Hepatic stellate cell (primary cell): ENCODE measurements at regions not wholly inside any gene's neighbourhood (a gene's known extent, or its start where the extent isn't known, plus 50 kb on each side); places are given as distances from the start of the nearest gene placed in this dataset.

ENCODE experiments used
- DNase-seq: peaks from one replicate; pipeline ENCODE4 v3.0.0; 2011; ENCODE audit warnings: low spot score

DNA sequence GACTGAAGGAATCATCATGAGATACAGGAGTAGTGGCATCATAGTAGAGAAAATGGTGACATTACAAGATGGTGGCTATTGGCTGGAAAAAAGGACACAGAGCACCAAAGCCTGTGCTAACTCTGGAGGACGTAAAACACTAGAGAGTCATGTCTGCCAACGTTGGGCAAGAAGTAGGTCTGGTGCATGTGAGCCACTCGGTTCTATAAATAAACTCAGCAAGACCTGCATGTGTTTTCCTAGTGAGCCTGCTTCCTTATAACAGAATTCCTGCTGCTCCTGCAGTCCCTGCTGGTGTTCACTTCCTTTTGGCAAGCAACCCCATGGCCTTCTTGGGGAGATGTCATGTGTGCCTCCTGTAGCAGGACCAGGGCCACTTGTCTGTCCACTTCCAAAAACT lies 325.2 kb downstream of the OSR1 start:
- peak; percentile 9 for DNase-seq

DNA sequence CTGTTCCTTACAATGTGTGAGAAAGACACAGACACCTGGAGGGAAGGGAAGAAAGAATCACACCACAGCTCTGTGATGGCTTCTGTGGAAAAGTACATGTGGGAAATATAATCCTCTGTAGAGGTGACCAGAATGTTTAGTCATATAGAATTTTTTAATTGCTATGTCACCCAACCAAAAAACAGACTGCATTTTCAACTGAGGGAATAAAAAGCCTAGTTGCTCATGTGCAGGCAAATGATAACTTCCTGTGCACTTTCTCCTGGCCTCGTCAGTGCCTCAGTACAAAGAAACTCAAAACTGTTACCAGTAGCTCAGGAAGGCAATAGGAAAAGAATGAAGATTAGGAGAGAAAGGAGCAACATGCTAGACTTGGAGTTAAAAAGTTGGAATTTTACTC lies 326.8 kb downstream of the OSR1 start:
- no peak for DNase-seq

GRCh38 chr2:19029655-19030054 lies 328.8 kb downstream of the OSR1 start:
- no peak for DNase-seq

GRCh38 chr2:19028587-19029375 lies 329.6 kb downstream of the OSR1 start:
- DNase-seq: no peak

DNA sequence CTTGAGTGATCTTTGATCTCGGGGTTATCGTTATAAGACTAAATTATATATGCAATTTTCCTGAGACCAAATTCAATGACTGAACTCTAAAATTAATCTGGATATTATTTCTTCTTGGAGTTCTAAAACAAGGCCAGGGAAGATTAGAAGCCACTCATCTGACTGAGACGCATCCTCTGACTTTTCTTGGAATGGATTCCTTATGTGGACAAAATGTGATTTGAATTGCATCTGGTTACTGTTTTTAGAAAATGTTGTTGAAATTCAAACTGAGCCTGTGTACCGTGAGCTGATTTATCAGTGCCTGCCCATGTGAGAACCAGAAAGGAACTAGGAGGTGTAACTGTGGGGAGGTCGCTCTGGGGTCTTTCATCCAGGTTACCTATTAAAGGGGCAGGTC lies 330.8 kb downstream of the OSR1 start:
- DNase-seq: no peak

DNA sequence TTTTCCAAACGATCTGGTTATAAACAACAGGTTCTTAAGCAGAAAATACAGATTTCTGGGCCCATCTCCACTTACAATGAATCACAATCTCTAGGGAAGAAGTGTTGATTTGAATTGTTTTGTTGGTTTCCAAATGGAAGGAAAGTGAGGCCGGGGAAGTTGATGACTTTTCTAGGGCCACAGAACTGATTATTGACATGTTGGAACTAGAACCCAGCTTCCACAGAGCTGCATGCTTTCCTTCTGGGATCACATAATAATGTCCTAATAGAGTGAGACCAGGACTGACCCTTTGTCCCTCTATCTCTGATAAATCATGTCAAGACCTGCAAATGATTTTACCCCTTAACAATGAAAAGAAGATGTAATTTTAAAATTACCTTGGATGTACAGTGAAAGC lies 332.2 kb downstream of the OSR1 start:
- DNase-seq: no peak

GRCh38 chr2:19022334-19022733 lies 336.1 kb downstream of the OSR1 start:
- no peak for DNase-seq

DNA sequence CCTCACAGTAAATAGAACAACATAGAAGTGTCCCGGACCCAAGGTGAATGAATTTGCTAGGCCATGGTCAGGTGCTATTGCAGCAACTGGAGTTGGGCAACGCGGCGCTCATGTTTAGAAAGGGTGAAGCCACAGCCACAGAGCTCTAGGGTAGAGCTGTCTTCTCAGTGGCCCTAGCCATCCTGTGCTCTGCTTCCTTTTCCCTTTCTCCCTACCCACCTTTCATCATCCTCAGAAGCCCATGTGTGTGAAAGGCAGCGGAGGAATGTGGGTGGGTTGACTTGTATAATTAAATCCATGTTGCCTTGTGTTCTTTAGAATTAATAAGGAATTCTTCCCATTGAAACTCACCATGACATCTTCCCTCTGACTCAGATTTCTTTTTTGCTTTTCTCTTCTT lies 336.7 kb downstream of the OSR1 start:
- peak; percentile 7 for DNase-seq

GRCh38 chr2:19021100-19021476 lies 337.3 kb downstream of the OSR1 start:
- peak; percentile 73 for DNase-seq

DNA sequence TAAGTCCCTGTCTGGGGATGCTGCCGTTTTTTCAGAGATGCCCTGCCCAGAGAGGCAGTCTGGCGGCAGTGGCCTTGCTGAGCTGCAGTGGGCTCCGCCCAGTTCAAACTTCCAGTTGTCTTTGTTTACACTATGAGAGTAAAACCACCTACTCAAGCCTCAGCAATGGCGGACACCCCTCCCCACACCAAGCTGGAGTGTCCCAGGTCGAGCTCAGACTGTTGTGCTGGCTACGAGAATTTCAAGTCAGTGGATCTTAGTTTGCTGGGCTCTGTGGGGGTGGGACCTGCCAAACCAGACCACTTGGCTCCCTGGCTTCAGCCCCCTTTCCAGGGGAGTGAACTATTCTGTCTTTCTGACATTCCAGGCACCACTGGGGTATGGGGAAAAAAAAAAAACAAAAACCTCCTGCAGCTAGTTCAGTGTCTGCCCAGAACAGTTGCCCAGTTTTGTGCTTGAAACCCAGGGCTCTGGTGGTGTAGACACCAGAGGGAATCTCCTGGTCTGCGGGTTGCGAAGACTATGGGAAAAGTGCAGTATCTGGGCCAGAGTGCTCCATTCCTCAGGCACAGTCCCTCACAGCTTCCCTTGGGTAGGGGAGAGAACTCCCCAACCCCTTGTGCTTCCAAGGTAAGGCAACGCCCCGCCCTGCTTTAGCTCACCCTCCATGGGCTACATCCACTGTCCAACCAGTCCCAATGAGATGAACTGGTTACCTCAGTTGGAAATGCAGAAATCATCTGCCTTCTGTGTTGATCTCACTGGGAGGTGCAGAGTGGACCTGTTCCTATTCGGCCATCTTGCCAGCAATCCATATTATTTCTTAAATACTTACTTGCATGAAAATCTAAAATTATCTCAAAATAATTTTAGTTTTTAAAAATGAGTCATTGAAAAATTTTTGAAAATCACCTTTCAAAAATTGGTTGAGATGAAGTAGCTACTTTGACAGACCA lies 338.0 kb downstream of the OSR1 start:
- DNase-seq: no peak

DNA sequence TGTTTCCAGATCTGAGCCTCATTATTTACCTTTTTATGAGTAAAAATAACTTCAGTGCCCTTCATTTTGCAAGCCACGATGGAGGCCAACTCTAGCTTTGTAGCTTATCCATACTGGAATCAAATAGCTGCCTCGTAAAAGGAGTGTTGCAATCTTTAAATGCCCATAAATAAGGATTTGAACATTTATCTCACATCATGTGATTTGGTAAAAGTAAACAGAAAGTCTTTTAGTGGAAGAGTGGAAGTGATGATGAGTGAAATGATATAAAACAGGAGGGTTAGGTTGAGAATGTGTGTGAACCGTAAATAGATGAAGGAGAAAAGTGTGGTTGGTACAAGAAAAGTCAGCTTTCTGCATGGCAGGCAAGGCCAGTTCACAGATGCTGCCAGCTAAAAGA lies 348.9 kb downstream of the OSR1 start:
- DNase-seq: no peak

GRCh38 chr2:19003554-19003953 lies 354.9 kb downstream of the OSR1 start:
- no peak for DNase-seq

- DNase-seq: no peak
Measured at GRCh38 chr2:19000776-19001175, 357.6 kb downstream of the OSR1 start.

DNA sequence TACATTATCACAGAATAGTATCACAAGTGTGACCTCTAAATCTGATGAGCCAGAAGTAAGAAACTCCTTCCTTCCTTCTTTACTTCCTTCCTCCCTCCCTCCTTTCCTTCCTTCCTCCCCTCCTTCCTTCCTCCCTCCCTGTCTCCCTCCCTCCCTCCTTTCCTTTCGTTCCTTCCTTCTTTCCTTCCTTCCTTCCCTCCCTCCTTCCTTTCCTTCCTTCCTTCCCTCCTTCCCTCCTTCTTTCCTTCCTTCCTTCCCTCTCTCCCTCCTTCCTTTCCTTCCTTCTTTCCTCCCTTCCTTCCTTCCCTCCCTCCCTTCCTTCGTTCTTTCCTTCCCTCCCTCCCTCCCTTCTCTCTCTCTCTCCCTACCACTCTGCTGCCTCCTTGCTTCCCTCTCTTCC lies 359.2 kb downstream of the OSR1 start:
- DNase-seq: no peak

DNA sequence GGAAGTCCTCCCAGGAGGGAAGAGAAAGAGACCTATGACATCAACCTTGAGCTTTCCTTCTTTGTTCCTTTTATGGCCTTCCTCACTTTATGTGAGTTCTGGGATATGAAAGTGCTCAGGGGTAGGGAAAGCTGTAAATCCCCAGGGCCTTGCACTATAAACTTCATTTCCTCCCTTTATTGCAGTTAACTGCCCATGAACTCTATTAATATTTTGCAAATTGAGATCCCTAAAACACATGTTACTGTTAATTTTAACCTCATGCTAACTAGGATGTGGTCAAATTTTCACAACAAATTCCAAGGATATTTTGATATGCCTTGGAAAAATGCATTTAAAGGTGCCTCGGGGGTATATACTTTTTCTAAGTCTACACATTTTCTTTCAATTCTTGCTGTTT lies 359.9 kb downstream of the OSR1 start:
- no peak for DNase-seq

GRCh38 chr2:18993756-18994338 lies 364.6 kb downstream of the OSR1 start:
- DNase-seq: no peak

DNA sequence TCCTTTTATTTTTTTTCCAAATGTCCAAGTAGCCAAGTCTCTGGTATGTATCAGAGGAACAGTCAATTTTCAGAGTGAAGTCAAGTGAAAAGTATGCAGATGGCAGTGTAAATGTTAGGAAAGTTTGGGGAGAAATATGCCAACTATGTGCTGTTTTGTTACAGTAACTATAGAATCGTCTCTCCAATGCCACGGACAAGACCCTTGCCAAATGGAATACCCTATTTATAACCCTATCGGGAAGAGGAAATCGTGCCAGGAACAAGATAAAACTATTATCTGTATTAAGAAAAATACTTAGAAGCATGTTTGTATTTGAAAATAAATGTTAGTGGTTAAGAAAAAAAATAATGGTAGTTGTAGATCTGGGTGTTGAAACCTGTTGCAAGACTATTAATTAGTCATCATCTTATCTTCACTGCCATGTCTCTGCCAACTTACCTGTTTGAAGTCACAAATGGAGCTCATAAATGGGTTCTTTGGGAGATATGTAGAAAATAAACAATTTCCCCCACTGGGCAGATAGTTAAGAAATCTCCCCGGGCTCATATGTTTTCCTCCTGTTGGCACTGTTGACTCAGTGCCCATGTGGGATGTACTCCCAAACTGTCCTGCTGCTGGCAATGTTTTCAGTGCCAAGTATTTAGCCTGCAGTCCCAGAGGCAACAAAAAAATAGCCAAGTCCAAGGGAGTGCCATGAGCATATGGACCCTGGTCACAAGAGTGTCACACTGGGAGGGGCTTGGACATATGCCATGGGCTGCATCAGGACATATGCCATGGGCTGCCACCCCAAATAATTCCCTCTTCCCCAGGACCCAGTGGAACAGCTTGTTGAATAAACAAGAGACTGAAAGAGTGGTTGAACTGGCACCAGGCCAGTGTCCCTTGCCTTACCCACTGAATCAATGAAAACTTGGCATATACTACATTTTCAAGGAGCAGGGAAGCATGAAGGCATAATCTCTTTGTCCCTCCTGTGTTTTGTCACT lies 366.9 kb downstream of the OSR1 start:
- peak; percentile 41 for DNase-seq

DNA sequence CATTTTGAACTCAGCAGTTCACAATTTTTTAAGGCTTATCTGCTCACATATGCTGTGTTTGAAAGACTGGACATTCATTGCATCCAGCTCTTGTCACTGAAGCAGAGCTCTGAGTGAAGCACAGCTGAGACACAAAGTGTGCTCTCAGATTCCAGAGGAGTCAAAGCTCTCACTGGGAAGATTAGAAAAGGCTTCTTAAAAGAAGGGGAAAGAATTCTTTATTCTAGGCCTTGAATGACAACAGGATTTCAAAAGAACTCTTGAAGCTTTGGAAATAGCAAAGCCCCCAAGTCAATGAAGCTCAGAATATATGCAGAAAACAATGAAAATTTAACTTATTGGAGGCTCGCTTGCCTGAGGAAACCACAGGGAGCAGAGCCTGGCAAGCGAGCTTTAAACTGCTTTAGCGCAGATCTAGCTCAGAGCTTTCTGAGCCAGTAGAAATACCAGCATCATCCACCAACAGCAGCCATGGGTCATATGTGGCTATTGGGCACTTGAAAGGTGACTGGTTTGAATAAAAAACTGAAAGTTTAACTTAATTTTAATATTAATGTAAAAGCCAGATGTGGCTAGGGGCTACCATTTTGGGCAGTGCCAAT lies 369.7 kb downstream of the OSR1 start:
- no peak for DNase-seq

GRCh38 chr2:18987592-18988073 lies 370.8 kb downstream of the OSR1 start:
- peak; percentile 28 for DNase-seq

GRCh38 chr2:18987016-18987415 lies 371.4 kb downstream of the OSR1 start:
- no peak for DNase-seq

- DNase-seq: no peak
Measured at GRCh38 chr2:18986046-18986445, 372.4 kb downstream of the OSR1 start.
